GM12875 (cell line): ENCODE measurements at regions not wholly inside any gene's neighbourhood (a gene's known extent, or its start where the extent isn't known, plus 50 kb on each side); places are given as distances from the start of the nearest gene placed in this dataset.

Experiments
- H3K4me3 ChIP-seq: one replicate; pipeline ENCODE4 v1.5.1; 2011; ENCODE audit warnings: low read depth, low read length, control low read depth
- CTCF ChIP-seq: IDR thresholded peaks from 2 replicates; pipeline ENCODE4 v1.5.1; 2011; ENCODE audit warnings: low read depth, mild to moderate bottlenecking, control low read depth, inconsistent platforms, low read length, moderate library complexity, borderline replicate concordance; ENCODE audit not compliant: insufficient read depth

GRCh38 chr13:34408640-34409039, 533.4 kb upstream of the NBEA start:
- TF ChIP-seq CTCF, result no peak
- no peak overlapping the region for H3K4me3 ChIP-seq

GRCh38 chr13:34409496-34410182, 532.4 kb upstream of the NBEA start:
- H3K4me3 ChIP-seq, result no peak overlapping the region
- no peak for TF ChIP-seq CTCF

- TF ChIP-seq CTCF, result no peak
- no peak overlapping the region for H3K4me3 ChIP-seq
Measured at GRCh38 chr13:34410678-34411077, 531.4 kb upstream of the NBEA start.

GRCh38 chr13:34411177-34411576, 530.9 kb upstream of the NBEA start:
- no peak for TF ChIP-seq CTCF
- H3K4me3 ChIP-seq, result no peak overlapping the region

- no peak for TF ChIP-seq CTCF
- no peak overlapping the region for H3K4me3 ChIP-seq
Measured at GRCh38 chr13:34411894-34412293, 530.2 kb upstream of the NBEA start.

GRCh38 chr13:34412295-34412694, 529.8 kb upstream of the NBEA start:
- H3K4me3 ChIP-seq, result no peak overlapping the region
- TF ChIP-seq CTCF, result no peak

- no peak for TF ChIP-seq CTCF
- no peak overlapping the region for H3K4me3 ChIP-seq
Measured at GRCh38 chr13:34412817-34413375, 529.2 kb upstream of the NBEA start.
